ENCODE measurements at regions not wholly inside any gene's neighbourhood (a gene's known extent, or its start where the extent isn't known, plus 50 kb on each side); places are given as distances from the start of the nearest gene placed in this dataset.

GRCh38 chr2:211159972-211160371, 603.6 kb downstream of the CPS1 start:
- Histone ChIP-seq H3K36me3 (ENCODE audit: insufficient read depth, low read length) (no peaks in the 10 kb centered on the region), H3K4me1 (ENCODE audit: insufficient read depth, low read length, poor library complexity, severe bottlenecking) (no peaks in the 10 kb centered on the region), H3K27ac (ENCODE audit: low read depth, low read length, poor library complexity, severe bottlenecking) (no peak overlapping the region), H2AFZ (ENCODE audit: low read length) (no peak overlapping the region), H3K9me3 (ENCODE audit: low read length) (no peaks in the 10 kb centered on the region), H3K9me2 (ENCODE audit: insufficient read depth, low read length) (no peaks in the 10 kb centered on the region), H3K4me3 (ENCODE audit: low read depth, low read length, poor library complexity, severe bottlenecking) (no peak overlapping the region), H4K20me1 (ENCODE audit: insufficient read depth, low read length) (no peaks in the 10 kb centered on the region), H3K4me2 (ENCODE audit: low read length) (no peak overlapping the region), H3K79me2 (ENCODE audit: insufficient read depth, low read depth, low read length) (no peaks in the 10 kb centered on the region)
- TF ChIP-seq CTCF (conservative IDR thresholded peaks at IDR 0.05; ENCODE audit: low read length) (no peak), EZH2phosphoT487 (IDR thresholded peaks at IDR 0.05; ENCODE audit: borderline replicate concordance, low read depth, low read length) (no peak)
- ChIA-PET POLR2A (no interaction called here), CTCF (ENCODE audit: unreplicated experiment) (no interaction called here)
- intact Hi-C loops (cut with micrococcal nuclease; ENCODE audit: unreplicated experiment) = loop anchor here (5.0 to 10.0 kb wide), 2 partner anchors 73 to 915 kb away; no protein-coding TSS in a partner anchor
- BruUV-seq (replicated peaks) = no TSS peak
- DNase-seq (ENCODE audit: low spot score) = no peak

GRCh38 chr2:211161236-211161635, 604.8 kb downstream of the CPS1 start:
- BruUV-seq (replicated peaks) = no TSS peak
- no peak for TF ChIP-seq EZH2phosphoT487 (IDR thresholded peaks at IDR 0.05; ENCODE audit: borderline replicate concordance, low read depth, low read length)
- no peak for TF ChIP-seq CTCF (conservative IDR thresholded peaks at IDR 0.05; ENCODE audit: low read length)
- H3K4me1 ChIP-seq (ENCODE audit: insufficient read depth, low read length, poor library complexity, severe bottlenecking) = no peaks in the 10 kb centered on the region
- CTCF ChIA-PET (ENCODE audit: unreplicated experiment) = no interaction called here
- H3K9me2 ChIP-seq (ENCODE audit: insufficient read depth, low read length) = no peaks in the 10 kb centered on the region
- no peak overlapping the region for H3K4me2 ChIP-seq (ENCODE audit: low read length)
- H4K20me1 ChIP-seq (ENCODE audit: insufficient read depth, low read length) = no peaks in the 10 kb centered on the region
- POLR2A ChIA-PET = interaction anchor here (1.0 kb wide), 1 partner anchor 11 kb away, joined by 3 read pairs; no protein-coding TSS in a partner anchor
- intact Hi-C loops (cut with micrococcal nuclease; ENCODE audit: unreplicated experiment) = no loop called here
- no peak overlapping the region for H3K4me3 ChIP-seq (ENCODE audit: low read depth, low read length, poor library complexity, severe bottlenecking)
- H3K36me3 ChIP-seq (ENCODE audit: insufficient read depth, low read length) = no peaks in the 10 kb centered on the region
- no peak overlapping the region for H3K27ac ChIP-seq (ENCODE audit: low read depth, low read length, poor library complexity, severe bottlenecking)
- no peaks in the 10 kb centered on the region for H3K9me3 ChIP-seq (ENCODE audit: low read length)
- no peaks in the 10 kb centered on the region for H3K79me2 ChIP-seq (ENCODE audit: insufficient read depth, low read depth, low read length)
- H2AFZ ChIP-seq (ENCODE audit: low read length) = no peak overlapping the region
- no peak for DNase-seq (ENCODE audit: low spot score)

- Histone ChIP-seq H3K36me3 (ENCODE audit: insufficient read depth, low read length) (no peaks in the 10 kb centered on the region), H3K79me2 (ENCODE audit: insufficient read depth, low read depth, low read length) (no peaks in the 10 kb centered on the region), H3K27ac (ENCODE audit: low read depth, low read length, poor library complexity, severe bottlenecking) (no peak overlapping the region), H3K9me3 (ENCODE audit: low read length) (no peaks in the 10 kb centered on the region), H3K9me2 (ENCODE audit: insufficient read depth, low read length) (no peaks in the 10 kb centered on the region), H3K4me2 (ENCODE audit: low read length) (no peak overlapping the region), H3K4me1 (ENCODE audit: insufficient read depth, low read length, poor library complexity, severe bottlenecking) (no peaks in the 10 kb centered on the region), H2AFZ (ENCODE audit: low read length) (no peak overlapping the region), H3K4me3 (ENCODE audit: low read depth, low read length, poor library complexity, severe bottlenecking) (no peak overlapping the region), H4K20me1 (ENCODE audit: insufficient read depth, low read length) (no peaks in the 10 kb centered on the region)
- BruUV-seq (replicated peaks) = no TSS peak
- TF ChIP-seq EZH2phosphoT487 (IDR thresholded peaks at IDR 0.05; ENCODE audit: borderline replicate concordance, low read depth, low read length) = no peak
- no peak for TF ChIP-seq CTCF (conservative IDR thresholded peaks at IDR 0.05; ENCODE audit: low read length)
- intact Hi-C loops (cut with micrococcal nuclease; ENCODE audit: unreplicated experiment) = no loop called here
- CTCF ChIA-PET (ENCODE audit: unreplicated experiment) = no interaction called here
- no peak for DNase-seq (ENCODE audit: low spot score)
- POLR2A ChIA-PET = no interaction called here
Measured at GRCh38 chr2:211162911-211163310, 606.5 kb downstream of the CPS1 start.
